ENCODE measurements at regions not wholly inside any gene's neighbourhood (a gene's known extent, or its start where the extent isn't known, plus 50 kb on each side); places are given as distances from the start of the nearest gene placed in this dataset.

GRCh38 chr3:99523431-99524127, 114.8 kb upstream of the COL8A1 start:
- TF ChIP-seq EP300 (IDR thresholded peaks at IDR 0.05) (no peak), CTCF (IDR thresholded peaks at IDR 0.05) (no peak), POLR2A (IDR thresholded peaks at IDR 0.05) (no peak)

Measured in stomach (tissue), 4 donors.